SK-N-DZ (cell line): ENCODE measurements at regions not wholly inside any gene's neighbourhood (a gene's known extent, or its start where the extent isn't known, plus 50 kb on each side); places are given as distances from the start of the nearest gene placed in this dataset.
"Not testable (repeated sequence)": the region's sequence is repeated elsewhere in the genome, so short reads cannot be mapped to it uniquely, and the experiment has no call there.

Experiments used
- DNase-seq: peaks from one replicate; pipeline ENCODE4 v3.0.0-alpha.2; 2015; ENCODE audit warnings: low spot score
- small RNA-seq, 2 experiments: library from RNA; depleted of rRNA; stranded (forward); fragments of <200 nt; gene quantifications; one replicate each; pipeline ENCODE3, GENCODE V24; 2014

GRCh38 chrX:71822314-71822713 lies 59.2 kb downstream of the CXorf49B start:
- not testable (repeated sequence) for DNase-seq

GRCh38 chrX:71823391-71824057 lies 60.4 kb downstream of the CXorf49B start:
- DNase-seq, result no peak

GRCh38 chrX:71828086-71828485 lies 64.9 kb downstream of the CXorf49B start:
- DNase-seq, result no peak

- DNase-seq, result not testable (repeated sequence)
These were observed 72.6 kb upstream of the NHSL2 start for GRCh38 chrX:71838092-71838491.

GRCh38 chrX:71846429-71846828 lies 64.2 kb upstream of the NHSL2 start:
- DNase-seq, result no peak

- no peak for DNase-seq
These were observed 58.5 kb upstream of the NHSL2 start for GRCh38 chrX:71852182-71852581.

- peak; percentile 39 for DNase-seq
These were observed 51.0 kb upstream of the NHSL2 start for GRCh38 chrX:71859637-71860036.

Small RNA genes lying in the stretch of these regions (small RNA-seq; reads per million reads assigned to genes)
- gene BX276092.3, result 0 reads per million in 2 experiments
